Body of pancreas (tissue), 4 donors: ENCODE measurements at regions not wholly inside any gene's neighbourhood (a gene's known extent, or its start where the extent isn't known, plus 50 kb on each side); places are given as distances from the start of the nearest gene placed in this dataset.
A peak's percentile ranks its signal among the peaks of the same experiment; 100 is the strongest.

Experiments
- ATAC-seq: fragments of 150-250 bp; one replicate; pipeline ENCODE4 v1.9.1; 2016
- DNase-seq, 4 donors: peaks; one replicate each; pipeline ENCODE4 v3.0.0-alpha.2; 2019
- H3K27ac ChIP-seq, 4 donors: fragments of 200-600 bp; sonication (generic); 1 replicate in 3 of 4; 2 replicates in 1 of 4; pipeline versions ENCODE4 v1.5.1 to v1.6.1; 2016 to 2019; ENCODE audit warnings: mild to moderate bottlenecking in 1 of 4, mixed read lengths in 1 of 4, moderate library complexity in 1 of 4
- H3K27me3 ChIP-seq, 2 donors: fragments of 200-600 bp; sonication (generic); one replicate each; pipeline ENCODE4 v1.6.0; 2016; ENCODE audit warnings: mild to moderate bottlenecking in 1 of 2
- H3K36me3 ChIP-seq, 2 donors: fragments of 200-600 bp; sonication (generic); replicated peaks in 1 of 2; 2 replicates each; pipeline ENCODE4 v1.5.1; 2016; ENCODE audit warnings: low read depth in 2 of 2; ENCODE audit not compliant: insufficient read depth in 1 of 2
- H3K4me1 ChIP-seq: fragments of 200-600 bp; sonication (generic); one replicate; pipeline ENCODE4 v1.6.0; 2016
- H3K4me3 ChIP-seq, 2 donors: fragments of 200-600 bp; sonication (generic); 1 replicate in 1 of 2; 2 replicates in 1 of 2; pipeline ENCODE4 v1.5.1; 2016 to 2019
- H3K9me3 ChIP-seq, 3 donors: fragments of 200-600 bp; sonication (generic); 1 replicate in 2 of 3; 2 replicates in 1 of 3; pipeline ENCODE4 v1.5.1; 2016
- POLR2A ChIP-seq, 3 donors: fragments of 450-650 bp; IDR thresholded peaks; one replicate each; pipeline ENCODE4 v1.6.1; 2016; ENCODE audit warnings: antibody characterized with exemption in 3 of 3, mild to moderate bottlenecking in 2 of 3
- WGBS, 2 donors: methylation state at CpG; one replicate each; pipeline ENCODE4 v1.1.5; 2017; 5-methylcytosine and 5-hydroxymethylcytosine counted together
- intact Hi-C: fragments of 100-400 bp; cut with DNase I; formaldehyde crosslinking; loops from one replicate; pipeline ENCODE4 v1.15.1; 2023
- TF ChIP-seq, protein P1 (sequence below), 7 experiments: fragments of 450-650 bp in 4 of 7; fragments of 200-600 bp in 3 of 7; sonication (generic) in 3 of 7; IDR thresholded peaks; one replicate each; pipeline ENCODE4 v1.5.1; 2016 to 2019; ENCODE audit warnings: antibody characterized with exemption in 7 of 7

DNA sequence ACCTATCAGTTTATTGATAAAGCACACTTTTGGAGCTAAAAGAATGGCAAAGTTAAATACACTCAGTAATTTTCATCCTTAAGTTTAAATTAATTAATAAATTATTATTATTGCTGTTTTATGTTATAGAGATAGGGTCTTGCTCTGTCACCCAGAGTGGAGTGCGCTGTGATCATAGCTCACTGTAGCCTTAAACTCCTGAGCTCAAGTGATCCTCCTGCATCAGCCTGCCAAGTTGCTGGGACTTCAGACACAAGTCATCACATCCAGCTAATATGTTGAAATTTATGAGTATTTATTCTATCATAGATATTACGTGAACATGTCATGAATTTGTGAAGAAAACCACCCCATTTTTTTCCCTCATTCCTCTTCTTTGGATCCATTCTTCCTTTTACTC, 64.2 kb downstream of the GJA1 start:
- intact Hi-C loops: no loop called here
- ATAC-seq: no peak
- DNase-seq: no peak
- no peaks in the 10 kb centered on the region for H3K36me3 ChIP-seq
- TF ChIP-seq POLR2A (IDR thresholded peaks at IDR 0.05): no peak
- TF ChIP-seq, protein P1, sequence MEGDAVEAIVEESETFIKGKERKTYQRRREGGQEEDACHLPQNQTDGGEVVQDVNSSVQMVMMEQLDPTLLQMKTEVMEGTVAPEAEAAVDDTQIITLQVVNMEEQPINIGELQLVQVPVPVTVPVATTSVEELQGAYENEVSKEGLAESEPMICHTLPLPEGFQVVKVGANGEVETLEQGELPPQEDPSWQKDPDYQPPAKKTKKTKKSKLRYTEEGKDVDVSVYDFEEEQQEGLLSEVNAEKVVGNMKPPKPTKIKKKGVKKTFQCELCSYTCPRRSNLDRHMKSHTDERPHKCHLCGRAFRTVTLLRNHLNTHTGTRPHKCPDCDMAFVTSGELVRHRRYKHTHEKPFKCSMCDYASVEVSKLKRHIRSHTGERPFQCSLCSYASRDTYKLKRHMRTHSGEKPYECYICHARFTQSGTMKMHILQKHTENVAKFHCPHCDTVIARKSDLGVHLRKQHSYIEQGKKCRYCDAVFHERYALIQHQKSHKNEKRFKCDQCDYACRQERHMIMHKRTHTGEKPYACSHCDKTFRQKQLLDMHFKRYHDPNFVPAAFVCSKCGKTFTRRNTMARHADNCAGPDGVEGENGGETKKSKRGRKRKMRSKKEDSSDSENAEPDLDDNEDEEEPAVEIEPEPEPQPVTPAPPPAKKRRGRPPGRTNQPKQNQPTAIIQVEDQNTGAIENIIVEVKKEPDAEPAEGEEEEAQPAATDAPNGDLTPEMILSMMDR (IDR thresholded peaks at IDR 0.05): no peak
- H3K27ac ChIP-seq: no peak overlapping the region
- H3K4me3 ChIP-seq: no peak overlapping the region
- H3K9me3 ChIP-seq: no peaks in the 10 kb centered on the region
- 71 to 75% methylated on average over 2 of the region's 2 CpGs for whole genome bisulfite sequencing, 2 donors
- no peaks in the 10 kb centered on the region for H3K27me3 ChIP-seq
- H3K4me1 ChIP-seq: peaks cover 11% of the 10 kb centered on the region

- peak overlapping the region in 2 of 4 donors; percentile 45 to 55 for H3K27ac ChIP-seq
- H3K4me1 ChIP-seq: peaks cover 11% of the 10 kb centered on the region
- DNase-seq (no peak), ATAC-seq (no peak)
- 40 to 44% methylated on average over 2 of the region's 2 CpGs for WGBS, 2 donors
- intact Hi-C loops: no loop called here
- H3K4me3 ChIP-seq: no peak overlapping the region
- H3K36me3 ChIP-seq: no peaks in the 10 kb centered on the region
- no peaks in the 10 kb centered on the region for H3K27me3 ChIP-seq
- TF ChIP-seq POLR2A (IDR thresholded peaks at IDR 0.05): no peak
- TF ChIP-seq, protein P1 (IDR thresholded peaks at IDR 0.05): no peak
- H3K9me3 ChIP-seq: no peaks in the 10 kb centered on the region
These were observed 68.1 kb downstream of the GJA1 start for GRCh38 chr6:121503589-121503991.

GRCh38 chr6:121504227-121504626, 68.8 kb downstream of the GJA1 start:
- Histone ChIP-seq H3K9me3 (no peaks in the 10 kb centered on the region), H3K4me1 (peaks cover 11% of the 10 kb centered on the region), H3K27ac (peak overlapping the region in 2 of 4 donors; percentile 45 to 55), H3K27me3 (no peaks in the 10 kb centered on the region), H3K36me3 (no peaks in the 10 kb centered on the region), H3K4me3 (no peak overlapping the region)
- DNase-seq: no peak
- ATAC-seq: peak; percentile 66
- intact Hi-C loops: no loop called here
- WGBS, 2 donors: 7 to 8% methylated on average over 1 of the region's 1 CpG
- TF ChIP-seq, protein P1 (IDR thresholded peaks at IDR 0.05): no peak
- no peak for TF ChIP-seq POLR2A (IDR thresholded peaks at IDR 0.05)

GRCh38 chr6:121505284-121505683, 69.8 kb downstream of the GJA1 start:
- WGBS, 2 donors: 90 to 93% methylated on average over 2 of the region's 2 CpGs
- H3K27ac ChIP-seq: no peak overlapping the region
- peaks cover 12% of the 10 kb centered on the region for H3K4me1 ChIP-seq
- H3K36me3 ChIP-seq: no peaks in the 10 kb centered on the region
- ATAC-seq (no peak), DNase-seq (no peak)
- TF ChIP-seq, protein P1 (IDR thresholded peaks at IDR 0.05): no peak
- no peak for TF ChIP-seq POLR2A (IDR thresholded peaks at IDR 0.05)
- no peaks in the 10 kb centered on the region for H3K27me3 ChIP-seq
- intact Hi-C loops: no loop called here
- no peak overlapping the region for H3K4me3 ChIP-seq
- no peaks in the 10 kb centered on the region for H3K9me3 ChIP-seq
